Endothelial cell of umbilical vein (primary cell): ENCODE measurements at regions not wholly inside any gene's neighbourhood (a gene's known extent, or its start where the extent isn't known, plus 50 kb on each side); places are given as distances from the start of the nearest gene placed in this dataset.

Experiments used
- EZH2 ChIP-seq: IDR thresholded peaks from 2 replicates; pipeline ENCODE4 v1.6.1; 2012; ENCODE audit warnings: borderline replicate concordance, low read depth, mild to moderate bottlenecking, moderate library complexity, low read length, inconsistent platforms; ENCODE audit not compliant: severe bottlenecking
- MAX ChIP-seq: IDR thresholded peaks from 2 replicates; pipeline ENCODE4 v1.6.1; 2011; ENCODE audit not compliant: insufficient read depth, insufficient read length
- MYC ChIP-seq: IDR thresholded peaks from one replicate; pipeline ENCODE4 v1.6.1; 2011; ENCODE audit warnings: mild to moderate bottlenecking, low read depth, low read length
- POLR2A ChIP-seq: IDR thresholded peaks from 2 replicates; pipeline ENCODE4 v1.6.1; 2012; ENCODE audit warnings: low read depth, mild to moderate bottlenecking, control low read depth, low read length
- POLR2AphosphoS5 ChIP-seq: IDR thresholded peaks from 2 replicates; pipeline ENCODE4 v1.6.1; 2012; ENCODE audit warnings: low read depth, mild to moderate bottlenecking, control low read depth, low read length, moderate library complexity; ENCODE audit not compliant: insufficient read depth
- TF ChIP-seq, protein P1 (sequence below), 2 donors: IDR thresholded peaks; 1 replicate in 1 of 2; 2 replicates in 1 of 2; pipeline ENCODE4 v1.5.1; 2011; ENCODE audit warnings: low read length in 2 of 2, mild to moderate bottlenecking in 2 of 2, moderate library complexity in 2 of 2, control low read depth in 1 of 2, inconsistent platforms in 1 of 2, low read depth in 1 of 2; ENCODE audit not compliant: insufficient read depth in 1 of 2; ENCODE audit errors: extremely low read depth in 1 of 2

DNA sequence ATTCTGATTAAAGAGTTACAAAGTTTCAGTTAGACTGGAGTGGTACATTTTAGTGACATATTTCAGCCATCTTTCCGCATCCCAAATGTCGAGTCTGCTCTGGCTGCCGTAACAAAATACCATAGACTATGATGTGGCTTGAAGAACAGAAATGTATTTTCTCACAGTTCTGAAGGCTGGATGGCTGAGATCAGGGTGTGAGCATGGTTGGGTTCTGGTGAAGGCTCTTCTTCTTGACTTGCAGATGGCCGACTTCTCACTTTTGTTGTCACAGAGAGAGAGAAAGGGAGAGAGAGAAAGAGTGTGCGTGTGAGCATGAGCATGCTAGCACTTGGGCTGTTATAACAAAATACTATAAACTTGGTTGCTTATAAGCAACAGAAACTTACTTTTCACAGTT, 335.4 kb upstream of the RAG2 start:
- TF ChIP-seq, protein P1, sequence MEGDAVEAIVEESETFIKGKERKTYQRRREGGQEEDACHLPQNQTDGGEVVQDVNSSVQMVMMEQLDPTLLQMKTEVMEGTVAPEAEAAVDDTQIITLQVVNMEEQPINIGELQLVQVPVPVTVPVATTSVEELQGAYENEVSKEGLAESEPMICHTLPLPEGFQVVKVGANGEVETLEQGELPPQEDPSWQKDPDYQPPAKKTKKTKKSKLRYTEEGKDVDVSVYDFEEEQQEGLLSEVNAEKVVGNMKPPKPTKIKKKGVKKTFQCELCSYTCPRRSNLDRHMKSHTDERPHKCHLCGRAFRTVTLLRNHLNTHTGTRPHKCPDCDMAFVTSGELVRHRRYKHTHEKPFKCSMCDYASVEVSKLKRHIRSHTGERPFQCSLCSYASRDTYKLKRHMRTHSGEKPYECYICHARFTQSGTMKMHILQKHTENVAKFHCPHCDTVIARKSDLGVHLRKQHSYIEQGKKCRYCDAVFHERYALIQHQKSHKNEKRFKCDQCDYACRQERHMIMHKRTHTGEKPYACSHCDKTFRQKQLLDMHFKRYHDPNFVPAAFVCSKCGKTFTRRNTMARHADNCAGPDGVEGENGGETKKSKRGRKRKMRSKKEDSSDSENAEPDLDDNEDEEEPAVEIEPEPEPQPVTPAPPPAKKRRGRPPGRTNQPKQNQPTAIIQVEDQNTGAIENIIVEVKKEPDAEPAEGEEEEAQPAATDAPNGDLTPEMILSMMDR (IDR thresholded peaks at IDR 0.05; ENCODE audit: extremely low read depth in 1 of 2, insufficient read depth in 1 of 2, low read depth in 1 of 2, low read length in 2 of 2), result no peak
- no peak for TF ChIP-seq POLR2AphosphoS5
- TF ChIP-seq MAX, result no peak
- no peak for TF ChIP-seq MYC
- TF ChIP-seq EZH2, result no peak
- no peak for TF ChIP-seq POLR2A
